KOPT-K1 (cell line): ENCODE measurements at regions not wholly inside any gene's neighbourhood (a gene's known extent, or its start where the extent isn't known, plus 50 kb on each side); places are given as distances from the start of the nearest gene placed in this dataset.

Experiments used
- H3K27ac ChIP-seq: fragments of 200-600 bp; sonication (generic); 2 replicates; pipeline ENCODE4 v1.5.1; 2016; ENCODE audit warnings: antibody characterized with exemption, mild to moderate bottlenecking, low read depth, low read length; ENCODE audit not compliant: poor library complexity, severe bottlenecking
- H3K36me3 ChIP-seq: fragments of 200-600 bp; sonication (generic); 2 replicates; pipeline ENCODE4 v1.5.1; 2017; ENCODE audit warnings: antibody characterized with exemption, mild to moderate bottlenecking, low read length, moderate library complexity; ENCODE audit not compliant: insufficient read depth
- H3K9me3 ChIP-seq: fragments of 200-600 bp; sonication (generic); 2 replicates; pipeline ENCODE4 v1.5.1; 2017; ENCODE audit warnings: antibody characterized with exemption, low read length, mild to moderate bottlenecking; ENCODE audit not compliant: insufficient read depth, poor library complexity, severe bottlenecking

GRCh38 chr14:30297876-30298795 lies 260.8 kb upstream of the G2E3 start:
- no peak overlapping the region for H3K27ac ChIP-seq
- no peaks in the 10 kb centered on the region for H3K9me3 ChIP-seq
- H3K36me3 ChIP-seq: no peaks in the 10 kb centered on the region

GRCh38 chr14:30299915-30300314 lies 259.0 kb upstream of the G2E3 start:
- H3K36me3 ChIP-seq: no peaks in the 10 kb centered on the region
- no peak overlapping the region for H3K27ac ChIP-seq
- H3K9me3 ChIP-seq: no peaks in the 10 kb centered on the region

- H3K9me3 ChIP-seq: no peaks in the 10 kb centered on the region
- H3K27ac ChIP-seq: no peak overlapping the region
- H3K36me3 ChIP-seq: no peaks in the 10 kb centered on the region
Measured at GRCh38 chr14:30303350-30303749, 255.6 kb upstream of the G2E3 start.

- no peaks in the 10 kb centered on the region for H3K36me3 ChIP-seq
- no peak overlapping the region for H3K27ac ChIP-seq
- H3K9me3 ChIP-seq: no peaks in the 10 kb centered on the region
Measured at GRCh38 chr14:30305346-30305745, 253.6 kb upstream of the G2E3 start.

- Histone ChIP-seq H3K9me3 (no peaks in the 10 kb centered on the region), H3K36me3 (no peaks in the 10 kb centered on the region), H3K27ac (no peak overlapping the region)
Measured at GRCh38 chr14:30309405-30309804, 249.6 kb upstream of the G2E3 start.

GRCh38 chr14:30312214-30312613 lies 246.7 kb upstream of the G2E3 start:
- no peaks in the 10 kb centered on the region for H3K36me3 ChIP-seq
- H3K9me3 ChIP-seq: peaks cover 16% of the 10 kb centered on the region
- no peak overlapping the region for H3K27ac ChIP-seq

GRCh38 chr14:30317729-30318128 lies 241.2 kb upstream of the G2E3 start:
- Histone ChIP-seq H3K27ac (no peak overlapping the region), H3K36me3 (no peaks in the 10 kb centered on the region), H3K9me3 (peaks cover 16% of the 10 kb centered on the region)

GRCh38 chr14:30322819-30323218 lies 236.1 kb upstream of the G2E3 start:
- no peaks in the 10 kb centered on the region for H3K36me3 ChIP-seq
- no peaks in the 10 kb centered on the region for H3K9me3 ChIP-seq
- no peak overlapping the region for H3K27ac ChIP-seq

GRCh38 chr14:30330033-30330432 lies 228.9 kb upstream of the G2E3 start:
- peaks cover 6% of the 10 kb centered on the region for H3K9me3 ChIP-seq
- H3K36me3 ChIP-seq: no peaks in the 10 kb centered on the region
- H3K27ac ChIP-seq: no peak overlapping the region

GRCh38 chr14:30330445-30330844 lies 228.5 kb upstream of the G2E3 start:
- H3K36me3 ChIP-seq: no peaks in the 10 kb centered on the region

GRCh38 chr14:30331030-30331429 lies 227.9 kb upstream of the G2E3 start:
- peaks cover 6% of the 10 kb centered on the region for H3K9me3 ChIP-seq
- no peaks in the 10 kb centered on the region for H3K36me3 ChIP-seq
- H3K27ac ChIP-seq: no peak overlapping the region

More at GRCh38 chr14:30330445-30330844, 228.5 kb upstream of the G2E3 start:
- Histone ChIP-seq H3K27ac (no peak overlapping the region), H3K9me3 (peaks cover 6% of the 10 kb centered on the region)

- Histone ChIP-seq H3K9me3 (peaks cover 6% of the 10 kb centered on the region), H3K27ac (no peak overlapping the region), H3K36me3 (no peaks in the 10 kb centered on the region)
Measured at GRCh38 chr14:30332374-30332773, 226.6 kb upstream of the G2E3 start.

GRCh38 chr14:30333934-30334333 lies 225.0 kb upstream of the G2E3 start:
- H3K9me3 ChIP-seq: peaks cover 6% of the 10 kb centered on the region
- H3K27ac ChIP-seq: no peak overlapping the region
- no peaks in the 10 kb centered on the region for H3K36me3 ChIP-seq

GRCh38 chr14:30337456-30337855 lies 221.5 kb upstream of the G2E3 start:
- Histone ChIP-seq H3K36me3 (no peaks in the 10 kb centered on the region), H3K27ac (no peak overlapping the region), H3K9me3 (no peaks in the 10 kb centered on the region)

GRCh38 chr14:30339311-30339901 lies 219.6 kb upstream of the G2E3 start:
- peak overlapping the region; percentile 39 for H3K27ac ChIP-seq
- H3K9me3 ChIP-seq: no peaks in the 10 kb centered on the region
- no peaks in the 10 kb centered on the region for H3K36me3 ChIP-seq

GRCh38 chr14:30340495-30340894 lies 218.5 kb upstream of the G2E3 start:
- Histone ChIP-seq H3K27ac (no peak overlapping the region), H3K36me3 (no peaks in the 10 kb centered on the region), H3K9me3 (no peaks in the 10 kb centered on the region)
